GM19035 (cell line): ENCODE measurements at regions not wholly inside any gene's neighbourhood (a gene's known extent, or its start where the extent isn't known, plus 50 kb on each side); places are given as distances from the start of the nearest gene placed in this dataset.

ENCODE experiments used
- ATAC-seq: cut with Tn5 transposase; IDR thresholded peaks from one replicate; pipeline ENCODE4 v1.9.1; 2021; ENCODE audit not compliant: unreplicated experiment

- no peak for ATAC-seq
These were observed 50.6 kb upstream of the CELF2 start for GRCh38 chr10:10967029-10967428.

GRCh38 chr10:10967581-10968256 lies 50.0 kb upstream of the CELF2 start:
- ATAC-seq: no peak
